Ascending aorta (tissue), 2 donors: ENCODE measurements at regions not wholly inside any gene's neighbourhood (a gene's known extent, or its start where the extent isn't known, plus 50 kb on each side); places are given as distances from the start of the nearest gene placed in this dataset.
"Not testable (repeated sequence)": the region's sequence is repeated elsewhere in the genome, so short reads cannot be mapped to it uniquely, and the experiment has no call there.

Source experiments
- DNase-seq, 2 donors: peaks; one replicate each; pipeline ENCODE4 v3.0.0-alpha.2; 2019; ENCODE audit warnings: low spot score in 2 of 2
- H3K27ac ChIP-seq, 2 donors: fragments of 200-600 bp; sonication (generic); one replicate each; pipeline ENCODE4 v1.5.1; 2016 to 2017; ENCODE audit warnings: mild to moderate bottlenecking in 1 of 2
- H3K27me3 ChIP-seq: fragments of 200-600 bp; sonication (generic); one replicate; pipeline ENCODE4 v1.5.1; 2017
- H3K36me3 ChIP-seq, 2 donors: fragments of 200-600 bp; sonication (generic); one replicate each; pipeline ENCODE4 v1.5.1; 2016
- H3K4me1 ChIP-seq, 2 donors: fragments of 200-600 bp; sonication (generic); one replicate each; pipeline ENCODE4 v1.5.1; 2016 to 2017; ENCODE audit warnings: mild to moderate bottlenecking in 1 of 2
- H3K4me3 ChIP-seq, 2 donors: fragments of 200-600 bp; sonication (generic); one replicate each; pipeline ENCODE4 v1.5.1; 2016 to 2017; ENCODE audit warnings: mild to moderate bottlenecking in 1 of 2
- H3K9me3 ChIP-seq, 2 donors: fragments of 200-600 bp; sonication (generic); one replicate each; pipeline ENCODE4 v1.5.1; 2016
- intact Hi-C: fragments of 100-400 bp; cut with DNase I; formaldehyde crosslinking; loops from one replicate; pipeline ENCODE4 v1.15.1; 2023
- TF ChIP-seq, protein P1 (sequence below), 3 experiments: fragments of 200-600 bp in 2 of 3; fragments of 450-650 bp in 1 of 3; sonication (generic) in 2 of 3; IDR thresholded peaks; one replicate each; pipeline ENCODE4 v1.5.1; 2016 to 2019; ENCODE audit warnings: antibody characterized with exemption in 3 of 3, mild to moderate bottlenecking in 1 of 3, moderate library complexity in 1 of 3

- intact Hi-C loops, result no loop called here
- no peaks in the 10 kb centered on the region for H3K36me3 ChIP-seq
- H3K27me3 ChIP-seq, result no peaks in the 10 kb centered on the region
- TF ChIP-seq, protein P1, sequence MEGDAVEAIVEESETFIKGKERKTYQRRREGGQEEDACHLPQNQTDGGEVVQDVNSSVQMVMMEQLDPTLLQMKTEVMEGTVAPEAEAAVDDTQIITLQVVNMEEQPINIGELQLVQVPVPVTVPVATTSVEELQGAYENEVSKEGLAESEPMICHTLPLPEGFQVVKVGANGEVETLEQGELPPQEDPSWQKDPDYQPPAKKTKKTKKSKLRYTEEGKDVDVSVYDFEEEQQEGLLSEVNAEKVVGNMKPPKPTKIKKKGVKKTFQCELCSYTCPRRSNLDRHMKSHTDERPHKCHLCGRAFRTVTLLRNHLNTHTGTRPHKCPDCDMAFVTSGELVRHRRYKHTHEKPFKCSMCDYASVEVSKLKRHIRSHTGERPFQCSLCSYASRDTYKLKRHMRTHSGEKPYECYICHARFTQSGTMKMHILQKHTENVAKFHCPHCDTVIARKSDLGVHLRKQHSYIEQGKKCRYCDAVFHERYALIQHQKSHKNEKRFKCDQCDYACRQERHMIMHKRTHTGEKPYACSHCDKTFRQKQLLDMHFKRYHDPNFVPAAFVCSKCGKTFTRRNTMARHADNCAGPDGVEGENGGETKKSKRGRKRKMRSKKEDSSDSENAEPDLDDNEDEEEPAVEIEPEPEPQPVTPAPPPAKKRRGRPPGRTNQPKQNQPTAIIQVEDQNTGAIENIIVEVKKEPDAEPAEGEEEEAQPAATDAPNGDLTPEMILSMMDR (IDR thresholded peaks at IDR 0.05), result no peak
- DNase-seq, result no peak
- H3K4me1 ChIP-seq, result no peaks in the 10 kb centered on the region
- no peak overlapping the region for H3K4me3 ChIP-seq
- H3K27ac ChIP-seq, result no peak overlapping the region
- H3K9me3 ChIP-seq, result no peaks in the 10 kb centered on the region
These were observed 115.9 kb downstream of the OTOR start for GRCh38 chr20:16864069-16864468.

- TF ChIP-seq, protein P1 (IDR thresholded peaks at IDR 0.05), result no peak
- H3K27me3 ChIP-seq, result no peaks in the 10 kb centered on the region
- H3K4me1 ChIP-seq, result no peaks in the 10 kb centered on the region
- no peaks in the 10 kb centered on the region for H3K9me3 ChIP-seq
- H3K36me3 ChIP-seq, result no peaks in the 10 kb centered on the region
- no peak overlapping the region for H3K27ac ChIP-seq
- intact Hi-C loops, result no loop called here
- DNase-seq, result no peak
- H3K4me3 ChIP-seq, result no peak overlapping the region
These were observed 116.8 kb downstream of the OTOR start for GRCh38 chr20:16864963-16865362.

- no peak overlapping the region for H3K4me3 ChIP-seq
- TF ChIP-seq, protein P1 (IDR thresholded peaks at IDR 0.05), result no peak
- H3K36me3 ChIP-seq, result no peaks in the 10 kb centered on the region
- H3K4me1 ChIP-seq, result no peaks in the 10 kb centered on the region
- H3K9me3 ChIP-seq, result no peaks in the 10 kb centered on the region
- no peaks in the 10 kb centered on the region for H3K27me3 ChIP-seq
- intact Hi-C loops, result no loop called here
- no peak for DNase-seq
- no peak overlapping the region for H3K27ac ChIP-seq
These were observed 117.2 kb downstream of the OTOR start for GRCh38 chr20:16865406-16865805.

DNA sequence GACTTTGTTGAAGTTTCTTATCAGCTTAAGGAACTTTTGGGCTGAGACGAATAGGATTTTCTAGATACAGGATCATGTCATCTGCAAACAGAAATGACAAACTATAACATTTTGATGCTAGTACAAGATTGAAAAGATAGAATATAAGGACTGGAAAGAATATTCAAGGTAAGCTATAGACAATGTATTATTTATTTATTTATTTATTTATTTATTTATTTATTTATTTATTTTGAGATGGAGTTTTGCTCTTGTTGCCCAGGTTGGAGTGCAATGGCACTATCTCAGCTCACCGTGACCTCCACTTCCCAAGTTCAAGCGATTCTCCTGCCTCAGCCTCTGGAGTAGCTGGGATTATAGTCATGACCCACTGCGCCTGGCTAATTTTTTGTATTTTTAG, 125.0 kb downstream of the OTOR start:
- H3K4me3 ChIP-seq, H3K27me3 ChIP-seq, DNase-seq, H3K4me1 ChIP-seq, H3K9me3 ChIP-seq, H3K27ac ChIP-seq, intact Hi-C loops, H3K36me3 ChIP-seq: not testable (repeated sequence)

DNA sequence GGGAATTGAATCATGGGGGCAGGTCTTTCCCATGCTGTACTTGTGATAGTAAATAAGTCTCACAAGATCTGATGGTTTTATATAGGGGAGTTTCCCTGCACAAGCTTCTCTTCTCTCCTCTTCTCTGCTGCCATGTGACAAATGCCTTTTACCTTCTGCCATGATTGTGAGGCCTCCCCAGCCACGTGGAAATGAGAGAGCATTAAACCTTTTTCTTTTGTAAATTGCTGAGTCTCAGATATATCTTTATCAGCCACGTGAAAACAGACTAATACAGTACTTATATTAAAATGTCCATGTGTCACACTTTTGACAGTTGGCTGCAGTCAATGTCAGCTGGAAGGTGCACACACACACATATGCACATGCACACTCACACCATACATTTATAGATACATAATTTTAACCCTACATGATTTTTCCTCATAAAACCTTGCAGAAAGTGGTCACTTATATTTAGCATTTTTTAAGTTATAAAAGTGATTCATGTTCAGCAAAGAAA, 128.9 kb downstream of the OTOR start:
- no peak for DNase-seq
- intact Hi-C loops, result no loop called here
- Histone ChIP-seq H3K27ac (no peak overlapping the region), H3K4me3 (no peak overlapping the region), H3K4me1 (no peaks in the 10 kb centered on the region), H3K27me3 (no peaks in the 10 kb centered on the region), H3K36me3 (no peaks in the 10 kb centered on the region), H3K9me3 (no peaks in the 10 kb centered on the region)
- TF ChIP-seq, protein P1 (IDR thresholded peaks at IDR 0.05), result no peak

DNA sequence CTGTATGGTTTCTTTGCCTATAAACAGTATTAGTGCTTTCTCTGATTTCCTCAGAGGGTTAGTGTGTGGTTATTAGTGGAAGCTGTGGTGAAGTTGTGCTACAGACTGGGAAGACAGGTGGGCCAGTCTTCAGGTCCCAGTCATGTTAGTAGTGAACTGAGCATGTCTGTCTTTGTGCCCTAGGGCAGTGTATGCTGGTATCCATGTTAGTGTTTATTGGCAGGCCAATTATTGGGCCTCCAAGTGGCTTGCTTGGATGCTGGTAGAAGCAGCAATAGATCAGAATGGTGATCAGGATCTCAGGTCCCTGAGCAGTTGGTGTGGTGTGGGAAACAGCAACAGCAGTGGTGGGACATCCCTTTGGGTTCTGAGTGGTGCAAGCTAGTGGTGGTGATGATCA, 137.6 kb downstream of the OTOR start:
- H3K9me3 ChIP-seq, result no peaks in the 10 kb centered on the region
- no peak for DNase-seq
- intact Hi-C loops, result no loop called here
- H3K27ac ChIP-seq, result no peak overlapping the region
- H3K4me3 ChIP-seq, result no peak overlapping the region
- no peaks in the 10 kb centered on the region for H3K4me1 ChIP-seq
- H3K27me3 ChIP-seq, result no peaks in the 10 kb centered on the region
- TF ChIP-seq, protein P1 (IDR thresholded peaks at IDR 0.05), result no peak
- no peaks in the 10 kb centered on the region for H3K36me3 ChIP-seq
